Spinal cord (tissue), 9 donors: ENCODE measurements at regions not wholly inside any gene's neighbourhood (a gene's known extent, or its start where the extent isn't known, plus 50 kb on each side); places are given as distances from the start of the nearest gene placed in this dataset.
A peak's percentile ranks its signal among the peaks of the same experiment; 100 is the strongest.

Experiments
- DNase-seq, 6 donors: peaks; one replicate each; pipeline versions ENCODE4 v3.0.0 to v3.0.0-alpha.2; 2013 to 2015; ENCODE audit warnings: low spot score in 6 of 6, low read depth in 4 of 6
- H3K27ac ChIP-seq: one replicate; pipeline ENCODE4 v1.5.1; 2013; ENCODE audit warnings: low read depth, low read length, control low read depth
- H3K27me3 ChIP-seq: one replicate; pipeline ENCODE4 v1.6.1; 2013; ENCODE audit warnings: low read length; ENCODE audit not compliant: control insufficient read depth, insufficient read depth
- H3K36me3 ChIP-seq: one replicate; pipeline ENCODE4 v1.6.1; 2013; ENCODE audit warnings: low read length; ENCODE audit not compliant: control insufficient read depth, insufficient read depth
- H3K4me1 ChIP-seq: one replicate; pipeline ENCODE4 v1.6.1; 2013; ENCODE audit warnings: low read length; ENCODE audit not compliant: control insufficient read depth, insufficient read depth
- H3K4me3 ChIP-seq: one replicate; pipeline ENCODE4 v1.5.1; 2013; ENCODE audit warnings: low read depth, low read length, control low read depth
- H3K9me3 ChIP-seq: one replicate; pipeline ENCODE4 v1.6.1; 2013; ENCODE audit warnings: low read length; ENCODE audit not compliant: control insufficient read depth, insufficient read depth
- WGBS: methylation state at CpG from one replicate; pipeline ENCODE4 v1.1.5; 2013; ENCODE audit warnings: missing lambda C conversion rate; ENCODE audit not compliant: insufficient coverage; 5-methylcytosine and 5-hydroxymethylcytosine counted together
- donor health status: healthy.

GRCh38 chr10:21100871-21101514 lies 203.9 kb upstream of the NEBL start:
- Histone ChIP-seq H3K36me3 (no peaks in the 10 kb centered on the region), H3K27me3 (no peaks in the 10 kb centered on the region), H3K27ac (no peak overlapping the region), H3K9me3 (no peaks in the 10 kb centered on the region), H3K4me3 (no peak overlapping the region), H3K4me1 (peaks cover 14% of the 10 kb centered on the region)
- DNase-seq = no peak
- 50% methylated on average over 1 of the region's 7 CpGs for WGBS

- 13% methylated on average over 8 of the region's 12 CpGs for WGBS
- Histone ChIP-seq H3K9me3 (no peaks in the 10 kb centered on the region), H3K36me3 (no peaks in the 10 kb centered on the region), H3K27me3 (no peaks in the 10 kb centered on the region), H3K4me1 (peaks cover 14% of the 10 kb centered on the region), H3K27ac (peak overlapping the region; percentile 49), H3K4me3 (peak overlapping the region; percentile 3)
- DNase-seq = peak in 4 of 6 donors; percentile 44 to 92 (median 64)
Observed at GRCh38 chr10:21100190-21100589, 203.1 kb upstream of the NEBL start.

- no peak overlapping the region for H3K4me3 ChIP-seq
- peaks cover 14% of the 10 kb centered on the region for H3K4me1 ChIP-seq
- H3K27ac ChIP-seq = peak overlapping the region; percentile 49
- H3K27me3 ChIP-seq = no peaks in the 10 kb centered on the region
- DNase-seq = peak in 2 of 6 donors; percentile 78 to 89
- no peaks in the 10 kb centered on the region for H3K9me3 ChIP-seq
- 40% methylated on average over 4 of the region's 6 CpGs for WGBS
- no peaks in the 10 kb centered on the region for H3K36me3 ChIP-seq
Observed at GRCh38 chr10:21099291-21100062, 202.4 kb upstream of the NEBL start.

GRCh38 chr10:21097926-21098355 lies 200.8 kb upstream of the NEBL start:
- peaks cover 14% of the 10 kb centered on the region for H3K4me1 ChIP-seq
- DNase-seq = no peak
- WGBS = 89% methylated on average over 3 of the region's 5 CpGs

GRCh38 chr10:21095494-21096055 lies 198.5 kb upstream of the NEBL start:
- no CpG with 5 or more reads among the region's 3 CpGs for WGBS
- Histone ChIP-seq H3K4me1 (peaks cover 14% of the 10 kb centered on the region), H3K9me3 (no peaks in the 10 kb centered on the region), H3K4me3 (no peak overlapping the region), H3K27me3 (no peaks in the 10 kb centered on the region), H3K27ac (no peak overlapping the region), H3K36me3 (no peaks in the 10 kb centered on the region)
- DNase-seq = no peak

More at GRCh38 chr10:21097926-21098355, 200.8 kb upstream of the NEBL start:
- H3K27ac ChIP-seq = no peak overlapping the region
- H3K9me3 ChIP-seq = no peaks in the 10 kb centered on the region
- no peak overlapping the region for H3K4me3 ChIP-seq
- H3K27me3 ChIP-seq = no peaks in the 10 kb centered on the region
- H3K36me3 ChIP-seq = no peaks in the 10 kb centered on the region

GRCh38 chr10:21095073-21095472 lies 198.0 kb upstream of the NEBL start:
- WGBS = no CpG with 5 or more reads among the region's 3 CpGs
- no peak for DNase-seq
- Histone ChIP-seq H3K4me3 (no peak overlapping the region), H3K9me3 (no peaks in the 10 kb centered on the region), H3K27ac (no peak overlapping the region), H3K36me3 (no peaks in the 10 kb centered on the region), H3K4me1 (peaks cover 10% of the 10 kb centered on the region), H3K27me3 (no peaks in the 10 kb centered on the region)

GRCh38 chr10:21092683-21093524 lies 195.8 kb upstream of the NEBL start:
- Histone ChIP-seq H3K4me1 (no peaks in the 10 kb centered on the region), H3K36me3 (no peaks in the 10 kb centered on the region), H3K27ac (no peak overlapping the region), H3K9me3 (no peaks in the 10 kb centered on the region), H3K4me3 (no peak overlapping the region), H3K27me3 (no peaks in the 10 kb centered on the region)
- 100% methylated on average over 1 of the region's 5 CpGs for WGBS
- DNase-seq = peak in 2 of 6 donors; percentile 17 to 63

- DNase-seq = no peak
- Histone ChIP-seq H3K9me3 (peaks cover 1% of the 10 kb centered on the region), H3K4me1 (no peaks in the 10 kb centered on the region), H3K4me3 (no peak overlapping the region), H3K27ac (no peak overlapping the region), H3K27me3 (no peaks in the 10 kb centered on the region), H3K36me3 (no peaks in the 10 kb centered on the region)
- 86% methylated on average over 6 of the region's 6 CpGs for WGBS
Observed at GRCh38 chr10:21090609-21091082, 193.5 kb upstream of the NEBL start.

GRCh38 chr10:21087476-21087875 lies 190.4 kb upstream of the NEBL start:
- Histone ChIP-seq H3K27ac (no peak overlapping the region), H3K4me3 (no peak overlapping the region), H3K36me3 (no peaks in the 10 kb centered on the region), H3K4me1 (no peaks in the 10 kb centered on the region), H3K9me3 (peaks cover 1% of the 10 kb centered on the region), H3K27me3 (no peaks in the 10 kb centered on the region)
- DNase-seq = no peak
- WGBS = no CpG with 5 or more reads among the region's 4 CpGs
